ENCODE measurements at regions not wholly inside any gene's neighbourhood (a gene's known extent, or its start where the extent isn't known, plus 50 kb on each side); places are given as distances from the start of the nearest gene placed in this dataset.

DNA sequence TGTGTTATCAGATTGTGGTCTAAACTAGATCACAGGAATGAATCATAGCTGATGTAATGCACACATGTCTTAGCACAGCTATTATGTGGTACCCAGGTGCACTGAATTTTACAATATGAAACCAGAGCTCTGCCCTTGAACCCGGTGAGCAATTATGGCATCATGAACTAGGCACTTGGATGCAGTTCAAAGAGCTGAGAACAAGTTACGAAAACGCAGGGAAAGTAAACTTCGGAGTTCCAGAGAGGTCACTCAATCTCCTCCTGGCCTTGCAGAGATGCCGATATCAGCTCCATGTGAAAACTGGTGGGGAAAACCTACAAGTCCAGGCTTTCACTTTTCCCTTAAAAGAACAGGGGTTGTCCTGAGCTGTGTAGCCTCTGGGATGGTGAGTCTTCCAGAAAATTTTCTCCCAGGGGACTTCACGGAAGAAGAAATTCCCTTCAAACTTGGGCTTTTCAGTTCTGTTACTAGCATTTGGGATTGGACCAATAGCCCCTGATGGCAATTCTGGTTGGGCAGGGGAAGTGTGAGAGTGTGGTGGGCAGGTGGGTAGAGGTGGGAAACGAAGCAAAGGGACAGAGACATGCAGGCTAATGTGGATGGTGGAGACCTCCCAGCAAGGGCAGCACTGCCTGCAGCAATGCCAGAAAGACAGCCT lies 71.1 kb upstream of the SH3BP4 start (continued):
- peak; percentile 81 for TF ChIP-seq GLI2 (tag by site-specific recombination; IDR thresholded peaks at IDR 0.05; ENCODE audit: borderline replicate concordance, low read depth)
- no peak for TF ChIP-seq KLF7 (tag by site-specific recombination; IDR thresholded peaks at IDR 0.05; ENCODE audit: borderline replicate concordance)
- TF ChIP-seq OSR2 (tag by site-specific recombination; IDR thresholded peaks at IDR 0.05) = peak; percentile 88
- TF ChIP-seq ZNF510 (tag by site-specific recombination; IDR thresholded peaks at IDR 0.05; ENCODE audit: insufficient replicate concordance) = no peak
- no peak for TF ChIP-seq ZNF140 (tag by site-specific recombination; IDR thresholded peaks at IDR 0.05)
- TF ChIP-seq ZNF555 (tag by site-specific recombination; conservative IDR thresholded peaks at IDR 0.05) = no peak
- TF ChIP-seq ZNF146 (tag by site-specific recombination; IDR thresholded peaks at IDR 0.05) = 0 out of 2 replicates have a peak, but pooled peaks have one; percentile 13
- no peak for TF ChIP-seq REPIN1 (tag by site-specific recombination; IDR thresholded peaks at IDR 0.05; ENCODE audit: low read depth)
- no peak for TF ChIP-seq YY2 (tag by site-specific recombination; IDR thresholded peaks at IDR 0.05)
- peak; percentile 59; the same call in 1 of the 2 replicates for TF ChIP-seq WT1 (tag by site-specific recombination; IDR thresholded peaks at IDR 0.05)
- no peak for TF ChIP-seq ZNF530 (tag by site-specific recombination; IDR thresholded peaks at IDR 0.05; ENCODE audit: low read depth)
- TF ChIP-seq SP7 (tag by site-specific recombination; IDR thresholded peaks at IDR 0.05) = peak; percentile 96
- no peak for TF ChIP-seq ZNF837 (tag by site-specific recombination; IDR thresholded peaks at IDR 0.05)
- TF ChIP-seq BCL11A (tag by site-specific recombination; IDR thresholded peaks at IDR 0.05; ENCODE audit: low read depth) = peak; percentile 94
- TF ChIP-seq ZNF549 (tag by site-specific recombination; IDR thresholded peaks at IDR 0.05) = no peak
- TF ChIP-seq ZNF677 (tag by site-specific recombination; IDR thresholded peaks at IDR 0.05) = no peak
- TF ChIP-seq, protein P1, sequence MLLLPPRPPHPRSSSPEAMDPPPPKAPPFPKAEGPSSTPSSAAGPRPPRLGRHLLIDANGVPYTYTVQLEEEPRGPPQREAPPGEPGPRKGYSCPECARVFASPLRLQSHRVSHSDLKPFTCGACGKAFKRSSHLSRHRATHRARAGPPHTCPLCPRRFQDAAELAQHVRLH (tag by site-specific recombination; IDR thresholded peaks at IDR 0.05) = peak; percentile 73
- TF ChIP-seq, protein P2, sequence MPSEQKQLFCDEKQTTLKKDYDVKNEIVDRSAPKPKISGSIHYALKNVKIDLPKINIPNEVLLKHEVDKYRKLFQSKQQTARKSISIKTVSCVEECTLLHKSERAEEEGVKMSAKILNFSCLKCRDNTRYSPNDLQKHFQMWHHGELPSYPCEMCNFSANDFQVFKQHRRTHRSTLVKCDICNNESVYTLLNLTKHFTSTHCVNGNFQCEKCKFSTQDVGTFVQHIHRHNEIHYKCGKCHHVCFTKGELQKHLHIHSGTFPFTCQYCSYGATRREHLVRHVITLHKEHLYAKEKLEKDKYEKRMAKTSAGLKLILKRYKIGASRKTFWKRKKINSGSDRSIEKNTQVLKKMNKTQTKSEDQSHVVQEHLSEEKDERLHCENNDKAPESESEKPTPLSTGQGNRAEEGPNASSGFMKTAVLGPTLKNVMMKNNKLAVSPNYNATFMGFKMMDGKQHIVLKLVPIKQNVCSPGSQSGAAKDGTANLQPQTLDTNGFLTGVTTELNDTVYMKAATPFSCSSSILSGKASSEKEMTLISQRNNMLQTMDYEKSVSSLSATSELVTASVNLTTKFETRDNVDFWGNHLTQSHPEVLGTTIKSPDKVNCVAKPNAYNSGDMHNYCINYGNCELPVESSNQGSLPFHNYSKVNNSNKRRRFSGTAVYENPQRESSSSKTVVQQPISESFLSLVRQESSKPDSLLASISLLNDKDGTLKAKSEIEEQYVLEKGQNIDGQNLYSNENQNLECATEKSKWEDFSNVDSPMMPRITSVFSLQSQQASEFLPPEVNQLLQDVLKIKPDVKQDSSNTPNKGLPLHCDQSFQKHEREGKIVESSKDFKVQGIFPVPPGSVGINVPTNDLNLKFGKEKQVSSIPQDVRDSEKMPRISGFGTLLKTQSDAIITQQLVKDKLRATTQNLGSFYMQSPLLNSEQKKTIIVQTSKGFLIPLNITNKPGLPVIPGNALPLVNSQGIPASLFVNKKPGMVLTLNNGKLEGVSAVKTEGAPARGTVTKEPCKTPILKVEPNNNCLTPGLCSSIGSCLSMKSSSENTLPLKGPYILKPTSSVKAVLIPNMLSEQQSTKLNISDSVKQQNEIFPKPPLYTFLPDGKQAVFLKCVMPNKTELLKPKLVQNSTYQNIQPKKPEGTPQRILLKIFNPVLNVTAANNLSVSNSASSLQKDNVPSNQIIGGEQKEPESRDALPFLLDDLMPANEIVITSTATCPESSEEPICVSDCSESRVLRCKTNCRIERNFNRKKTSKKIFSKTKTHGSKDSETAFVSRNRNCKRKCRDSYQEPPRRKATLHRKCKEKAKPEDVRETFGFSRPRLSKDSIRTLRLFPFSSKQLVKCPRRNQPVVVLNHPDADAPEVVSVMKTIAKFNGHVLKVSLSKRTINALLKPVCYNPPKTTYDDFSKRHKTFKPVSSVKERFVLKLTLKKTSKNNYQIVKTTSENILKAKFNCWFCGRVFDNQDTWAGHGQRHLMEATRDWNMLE (tag by site-specific recombination; conservative IDR thresholded peaks at IDR 0.05; ENCODE audit: low read depth) = 0 out of 2 replicates have a peak, but pooled peaks have one; percentile 17
- peak; percentile 81 for TF ChIP-seq FEZF1 (tag by site-specific recombination; IDR thresholded peaks at IDR 0.05)
- TF ChIP-seq ZNF184 (tag by site-specific recombination; IDR thresholded peaks at IDR 0.05) = 0 out of 2 replicates have a peak, but pooled peaks have one; percentile 61
- TF ChIP-seq, protein P3, sequence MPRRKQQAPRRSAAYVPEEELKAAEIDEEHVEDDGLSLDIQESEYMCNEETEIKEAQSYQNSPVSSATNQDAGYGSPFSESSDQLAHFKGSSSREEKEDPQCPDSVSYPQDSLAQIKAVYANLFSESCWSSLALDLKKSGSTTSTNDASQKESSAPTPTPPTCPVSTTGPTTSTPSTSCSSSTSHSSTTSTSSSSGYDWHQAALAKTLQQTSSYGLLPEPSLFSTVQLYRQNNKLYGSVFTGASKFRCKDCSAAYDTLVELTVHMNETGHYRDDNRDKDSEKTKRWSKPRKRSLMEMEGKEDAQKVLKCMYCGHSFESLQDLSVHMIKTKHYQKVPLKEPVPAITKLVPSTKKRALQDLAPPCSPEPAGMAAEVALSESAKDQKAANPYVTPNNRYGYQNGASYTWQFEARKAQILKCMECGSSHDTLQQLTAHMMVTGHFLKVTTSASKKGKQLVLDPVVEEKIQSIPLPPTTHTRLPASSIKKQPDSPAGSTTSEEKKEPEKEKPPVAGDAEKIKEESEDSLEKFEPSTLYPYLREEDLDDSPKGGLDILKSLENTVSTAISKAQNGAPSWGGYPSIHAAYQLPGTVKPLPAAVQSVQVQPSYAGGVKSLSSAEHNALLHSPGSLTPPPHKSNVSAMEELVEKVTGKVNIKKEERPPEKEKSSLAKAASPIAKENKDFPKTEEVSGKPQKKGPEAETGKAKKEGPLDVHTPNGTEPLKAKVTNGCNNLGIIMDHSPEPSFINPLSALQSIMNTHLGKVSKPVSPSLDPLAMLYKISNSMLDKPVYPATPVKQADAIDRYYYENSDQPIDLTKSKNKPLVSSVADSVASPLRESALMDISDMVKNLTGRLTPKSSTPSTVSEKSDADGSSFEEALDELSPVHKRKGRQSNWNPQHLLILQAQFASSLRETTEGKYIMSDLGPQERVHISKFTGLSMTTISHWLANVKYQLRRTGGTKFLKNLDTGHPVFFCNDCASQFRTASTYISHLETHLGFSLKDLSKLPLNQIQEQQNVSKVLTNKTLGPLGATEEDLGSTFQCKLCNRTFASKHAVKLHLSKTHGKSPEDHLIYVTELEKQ (tag by site-specific recombination; IDR thresholded peaks at IDR 0.05; ENCODE audit: borderline replicate concordance) = peak; percentile 94
- no peak for TF ChIP-seq MYNN (tag by site-specific recombination; IDR thresholded peaks at IDR 0.05; ENCODE audit: borderline replicate concordance)
- peak; percentile 74; the same call in 1 of the 2 replicates for TF ChIP-seq ZBTB1 (tag by site-specific recombination; IDR thresholded peaks at IDR 0.05)
- TF ChIP-seq EGR2 (tag by site-specific recombination; IDR thresholded peaks at IDR 0.05; ENCODE audit: low read depth) = no peak
- no peak for TF ChIP-seq ZIC2 (tag by site-specific recombination; IDR thresholded peaks at IDR 0.05)
- TF ChIP-seq ZNF16 (tag by site-specific recombination; IDR thresholded peaks at IDR 0.05; ENCODE audit: low read depth) = no peak
- TF ChIP-seq, protein P4, sequence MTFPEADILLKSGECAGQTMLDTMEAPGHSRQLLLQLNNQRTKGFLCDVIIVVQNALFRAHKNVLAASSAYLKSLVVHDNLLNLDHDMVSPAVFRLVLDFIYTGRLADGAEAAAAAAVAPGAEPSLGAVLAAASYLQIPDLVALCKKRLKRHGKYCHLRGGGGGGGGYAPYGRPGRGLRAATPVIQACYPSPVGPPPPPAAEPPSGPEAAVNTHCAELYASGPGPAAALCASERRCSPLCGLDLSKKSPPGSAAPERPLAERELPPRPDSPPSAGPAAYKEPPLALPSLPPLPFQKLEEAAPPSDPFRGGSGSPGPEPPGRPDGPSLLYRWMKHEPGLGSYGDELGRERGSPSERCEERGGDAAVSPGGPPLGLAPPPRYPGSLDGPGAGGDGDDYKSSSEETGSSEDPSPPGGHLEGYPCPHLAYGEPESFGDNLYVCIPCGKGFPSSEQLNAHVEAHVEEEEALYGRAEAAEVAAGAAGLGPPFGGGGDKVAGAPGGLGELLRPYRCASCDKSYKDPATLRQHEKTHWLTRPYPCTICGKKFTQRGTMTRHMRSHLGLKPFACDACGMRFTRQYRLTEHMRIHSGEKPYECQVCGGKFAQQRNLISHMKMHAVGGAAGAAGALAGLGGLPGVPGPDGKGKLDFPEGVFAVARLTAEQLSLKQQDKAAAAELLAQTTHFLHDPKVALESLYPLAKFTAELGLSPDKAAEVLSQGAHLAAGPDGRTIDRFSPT (tag by site-specific recombination; IDR thresholded peaks at IDR 0.05) = peak; percentile 85
- TF ChIP-seq KLF8 (tag by site-specific recombination; IDR thresholded peaks at IDR 0.05) = peak; percentile 60

Data from HEK293 (cell line).